ENCODE measurements at regions not wholly inside any gene's neighbourhood (a gene's known extent, or its start where the extent isn't known, plus 50 kb on each side); places are given as distances from the start of the nearest gene placed in this dataset.

- TF ChIP-seq KDM1A (IDR thresholded peaks at IDR 0.05; ENCODE audit: low read depth) (no peak), MAZ (IDR thresholded peaks at IDR 0.05; ENCODE audit: borderline replicate concordance, low read depth, low read length) (no peak), CTCF (IDR thresholded peaks at IDR 0.05) (no peak), USF2 (IDR thresholded peaks at IDR 0.05) (no peak), RCOR1 (IDR thresholded peaks at IDR 0.05; ENCODE audit: low read depth, low read length) (no peak), HOXB5 (CRISPR knock-in tag; IDR thresholded peaks at IDR 0.05) (no peak), POLR2A (IDR thresholded peaks at IDR 0.05; ENCODE audit: low read length) (no peak), SREBF2 (IDR thresholded peaks at IDR 0.05) (no peak), MAX (IDR thresholded peaks at IDR 0.05) (no peak), JUNB (IDR thresholded peaks at IDR 0.05) (no peak), CBX2 (IDR thresholded peaks at IDR 0.05; ENCODE audit: borderline replicate concordance, low read depth) (no peak), BCL3 (IDR thresholded peaks at IDR 0.05) (no peak), ZSCAN20 (CRISPR knock-in tag; IDR thresholded peaks at IDR 0.05) (no peak), RAD21 (conservative IDR thresholded peaks at IDR 0.05 in 1 of 2, IDR thresholded peaks at IDR 0.05 in 1 of 2) (no peak)
These were observed 505.4 kb upstream of the CD180 start for GRCh38 chr5:67702008-67702407.
